Fibroblast of lung (primary cell): ENCODE measurements at regions not wholly inside any gene's neighbourhood (a gene's known extent, or its start where the extent isn't known, plus 50 kb on each side); places are given as distances from the start of the nearest gene placed in this dataset.

Experiments used
- DNase-seq, 2 donors: peaks; one replicate each; pipeline versions ENCODE4 v3.0.0 to v3.0.0-alpha.2; 2010; ENCODE audit warnings: low read depth in 2 of 2
- H2AFZ ChIP-seq: 2 replicates; pipeline ENCODE4 v1.5.1; 2012; ENCODE audit warnings: low read length, control low read depth, inconsistent platforms
- H3K27ac ChIP-seq: 2 replicates; pipeline ENCODE4 v1.5.1; 2011; ENCODE audit warnings: low read length, control low read depth; ENCODE audit not compliant: insufficient read depth
- H3K27me3 ChIP-seq: 2 replicates; pipeline ENCODE4 v1.5.1; 2011; ENCODE audit warnings: mild to moderate bottlenecking, low read length; ENCODE audit not compliant: control insufficient read depth, insufficient read depth
- H3K36me3 ChIP-seq: 2 replicates; pipeline ENCODE4 v1.5.1; 2011; ENCODE audit warnings: low read length; ENCODE audit not compliant: control insufficient read depth, insufficient read depth
- H3K4me1 ChIP-seq: 2 replicates; pipeline ENCODE4 v1.5.1; 2011; ENCODE audit warnings: low read length; ENCODE audit not compliant: control insufficient read depth, insufficient read depth; ENCODE audit errors: extremely low read depth
- H3K4me2 ChIP-seq: 2 replicates; pipeline ENCODE4 v1.5.1; 2011; ENCODE audit warnings: low read length, control low read depth; ENCODE audit not compliant: insufficient read depth; ENCODE audit errors: extremely low read depth
- H3K4me3 ChIP-seq, 4 experiments: fragments of 200-600 bp in 1 of 4; sonication (generic) in 1 of 4; replicated peaks in 1 of 4; 2 replicates each; pipeline ENCODE4 v1.5.1; 2011 to 2016; ENCODE audit warnings: low read length in 4 of 4, low read depth in 3 of 4, mild to moderate bottlenecking in 3 of 4, control low read depth in 2 of 4, inconsistent platforms in 1 of 4, mixed read lengths in 1 of 4; ENCODE audit not compliant: insufficient read depth in 1 of 4; ENCODE audit errors: control extremely low read depth in 1 of 4
- H3K79me2 ChIP-seq: 2 replicates; pipeline ENCODE4 v1.5.1; 2012; ENCODE audit warnings: mild to moderate bottlenecking, low read length, inconsistent platforms; ENCODE audit not compliant: control insufficient read depth, insufficient read depth
- H3K9ac ChIP-seq: 2 replicates; pipeline ENCODE4 v1.5.1; 2011; ENCODE audit warnings: mild to moderate bottlenecking, low read length, control low read depth; ENCODE audit not compliant: insufficient read depth
- H3K9me3 ChIP-seq: 2 replicates; pipeline ENCODE4 v1.5.1; 2012; ENCODE audit warnings: low read depth, low read length; ENCODE audit not compliant: control insufficient read depth, insufficient read depth
- H4K20me1 ChIP-seq: 2 replicates; pipeline ENCODE4 v1.5.1; 2011; ENCODE audit warnings: low read length; ENCODE audit not compliant: control insufficient read depth, insufficient read depth; ENCODE audit errors: extremely low read depth
- CTCF ChIP-seq, 2 donors: IDR thresholded peaks in 1 of 2; conservative IDR thresholded peaks in 1 of 2; 1 replicate in 1 of 2; 2 replicates in 1 of 2; pipeline ENCODE4 v1.5.1; 2011 to 2012; ENCODE audit warnings: low read length in 2 of 2, control low read depth in 1 of 2, inconsistent platforms in 1 of 2, low read depth in 1 of 2, mild to moderate bottlenecking in 1 of 2
- EZH2 ChIP-seq: IDR thresholded peaks from 2 replicates; pipeline ENCODE4 v1.5.1; 2012; ENCODE audit warnings: low read length, control low read depth, mild to moderate bottlenecking; ENCODE audit errors: missing control alignments

GRCh38 chr10:58054881-58055280 lies 212.8 kb downstream of the IPMK start:
- H3K36me3 ChIP-seq = no peaks in the 10 kb centered on the region
- no peaks in the 10 kb centered on the region for H4K20me1 ChIP-seq
- H3K9ac ChIP-seq = no peak overlapping the region
- H3K27me3 ChIP-seq = no peaks in the 10 kb centered on the region
- H3K4me3 ChIP-seq = no peak overlapping the region
- H3K4me2 ChIP-seq = no peak overlapping the region
- no peak overlapping the region for H2AFZ ChIP-seq
- no peaks in the 10 kb centered on the region for H3K4me1 ChIP-seq
- H3K9me3 ChIP-seq = no peaks in the 10 kb centered on the region
- TF ChIP-seq CTCF (conservative IDR thresholded peaks at IDR 0.05 in 1 of 2, IDR thresholded peaks at IDR 0.05 in 1 of 2; ENCODE audit: low read depth in 1 of 2, low read length in 2 of 2) (no peak), EZH2 (no peak)
- peak in 1 of 2 donors; percentile 12 for DNase-seq
- H3K79me2 ChIP-seq = no peaks in the 10 kb centered on the region
- no peak overlapping the region for H3K27ac ChIP-seq

- Histone ChIP-seq H3K4me2 (no peak overlapping the region), H3K79me2 (no peaks in the 10 kb centered on the region), H3K9me3 (no peaks in the 10 kb centered on the region), H3K27ac (no peak overlapping the region), H3K4me3 (no peak overlapping the region), H3K9ac (no peak overlapping the region), H2AFZ (no peak overlapping the region), H4K20me1 (no peaks in the 10 kb centered on the region), H3K36me3 (no peaks in the 10 kb centered on the region), H3K4me1 (no peaks in the 10 kb centered on the region), H3K27me3 (no peaks in the 10 kb centered on the region)
- DNase-seq = peak in 1 of 2 donors; percentile 29
- no peak for TF ChIP-seq CTCF (conservative IDR thresholded peaks at IDR 0.05 in 1 of 2, IDR thresholded peaks at IDR 0.05 in 1 of 2; ENCODE audit: low read depth in 1 of 2, low read length in 2 of 2)
- TF ChIP-seq EZH2 = no peak
These were observed 214.9 kb downstream of the IPMK start for GRCh38 chr10:58052772-58053171.

GRCh38 chr10:58050575-58050974 lies 217.1 kb downstream of the IPMK start:
- no peak overlapping the region for H2AFZ ChIP-seq
- H3K4me3 ChIP-seq = no peak overlapping the region
- no peaks in the 10 kb centered on the region for H3K4me1 ChIP-seq
- no peaks in the 10 kb centered on the region for H4K20me1 ChIP-seq
- no peaks in the 10 kb centered on the region for H3K27me3 ChIP-seq
- H3K27ac ChIP-seq = no peak overlapping the region
- no peak overlapping the region for H3K4me2 ChIP-seq
- H3K9ac ChIP-seq = no peak overlapping the region
- no peak for DNase-seq
- H3K79me2 ChIP-seq = no peaks in the 10 kb centered on the region
- no peaks in the 10 kb centered on the region for H3K9me3 ChIP-seq
- TF ChIP-seq EZH2 = no peak
- TF ChIP-seq CTCF (conservative IDR thresholded peaks at IDR 0.05 in 1 of 2, IDR thresholded peaks at IDR 0.05 in 1 of 2; ENCODE audit: low read depth in 1 of 2, low read length in 2 of 2) = no peak
- no peaks in the 10 kb centered on the region for H3K36me3 ChIP-seq
